HG03469 (cell line): ENCODE measurements at regions not wholly inside any gene's neighbourhood (a gene's known extent, or its start where the extent isn't known, plus 50 kb on each side); places are given as distances from the start of the nearest gene placed in this dataset.
A peak's percentile ranks its signal among the peaks of the same experiment; 100 is the strongest.

Experiments used
- ATAC-seq: cut with Tn5 transposase; IDR thresholded peaks from one replicate; pipeline ENCODE4 v1.9.1; 2021; ENCODE audit warnings: mild to moderate bottlenecking, moderate library complexity, moderate number of reproducible peaks; ENCODE audit not compliant: unreplicated experiment

GRCh38 chr5:8136271-8136670, 267.3 kb downstream of the MTRR start:
- ATAC-seq = no peak

GRCh38 chr5:8137941-8138550, 269.1 kb downstream of the MTRR start:
- ATAC-seq = no peak

- ATAC-seq = no peak
Measured at GRCh38 chr5:8138884-8139283, 269.9 kb downstream of the MTRR start.

- no peak for ATAC-seq
Measured at GRCh38 chr5:8150791-8151190, 281.8 kb downstream of the MTRR start.

- ATAC-seq = no peak
Measured at GRCh38 chr5:8156706-8157105, 287.8 kb downstream of the MTRR start.

- ATAC-seq = no peak
Measured at GRCh38 chr5:8157320-8157822, 288.4 kb downstream of the MTRR start.

GRCh38 chr5:8176101-8176693, 307.2 kb downstream of the MTRR start:
- ATAC-seq = no peak

- peak; percentile 85 for ATAC-seq
Measured at GRCh38 chr5:8184455-8185063, 315.6 kb downstream of the MTRR start.

GRCh38 chr5:8185852-8186251, 316.9 kb downstream of the MTRR start:
- ATAC-seq = no peak

- ATAC-seq = no peak
Measured at GRCh38 chr5:8188874-8189565, 320.1 kb downstream of the MTRR start.

- no peak for ATAC-seq
Measured at GRCh38 chr5:8192840-8193239, 323.9 kb downstream of the MTRR start.

GRCh38 chr5:8196061-8196460, 327.1 kb downstream of the MTRR start:
- no peak for ATAC-seq

GRCh38 chr5:8208307-8208706, 339.4 kb downstream of the MTRR start:
- ATAC-seq = no peak

GRCh38 chr5:8209500-8209899, 340.6 kb downstream of the MTRR start:
- no peak for ATAC-seq

- no peak for ATAC-seq
Measured at GRCh38 chr5:8213701-8214240, 344.8 kb downstream of the MTRR start.

- ATAC-seq = no peak
Measured at GRCh38 chr5:8216921-8217320, 348.0 kb downstream of the MTRR start.

GRCh38 chr5:8226148-8226547, 357.2 kb downstream of the MTRR start:
- no peak for ATAC-seq

- no peak for ATAC-seq
Measured at GRCh38 chr5:8227112-8227511, 358.2 kb downstream of the MTRR start.

GRCh38 chr5:8229551-8229950, 360.6 kb downstream of the MTRR start:
- ATAC-seq = no peak

GRCh38 chr5:8230868-8231267, 361.9 kb downstream of the MTRR start:
- ATAC-seq = no peak

- no peak for ATAC-seq
Measured at GRCh38 chr5:8233479-8233878, 364.5 kb downstream of the MTRR start.
